Sigmoid colon (tissue), 6 donors: ENCODE measurements at regions not wholly inside any gene's neighbourhood (a gene's known extent, or its start where the extent isn't known, plus 50 kb on each side); places are given as distances from the start of the nearest gene placed in this dataset.

ENCODE experiments used
- DNase-seq: peaks from one replicate; pipeline ENCODE4 v3.0.0-alpha.2; 2019
- H3K27ac ChIP-seq, 4 donors: fragments of 200-600 bp; sonication (generic); one replicate each; pipeline ENCODE4 v1.5.1; 2016 to 2019; ENCODE audit warnings: mild to moderate bottlenecking in 1 of 4
- H3K27me3 ChIP-seq, 3 donors: fragments of 200-600 bp; sonication (generic); one replicate each; pipeline ENCODE4 v1.5.1; 2019; ENCODE audit warnings: mild to moderate bottlenecking in 1 of 3
- H3K36me3 ChIP-seq, 4 donors: fragments of 200-600 bp; sonication (generic); one replicate each; pipeline ENCODE4 v1.5.1; 2016 to 2019
- H3K4me1 ChIP-seq, 4 donors: fragments of 200-600 bp; sonication (generic); one replicate each; pipeline ENCODE4 v1.5.1; 2017 to 2019
- H3K4me3 ChIP-seq, 4 donors: fragments of 200-600 bp; sonication (generic); one replicate each; pipeline ENCODE4 v1.5.1; 2017 to 2019; ENCODE audit warnings: mild to moderate bottlenecking in 2 of 4, moderate library complexity in 1 of 4
- H3K9me3 ChIP-seq, 4 donors: fragments of 200-600 bp in 3 of 4; sonication (generic) in 3 of 4; one replicate each; pipeline versions ENCODE4 v1.5.1 to v1.6.1; 2013 to 2019
- EP300 ChIP-seq, 4 donors: sonication (generic); formaldehyde crosslinking; IDR thresholded peaks; one replicate each; pipeline ENCODE4 v1.6.1; 2017; ENCODE audit warnings: antibody characterized with exemption in 4 of 4
- POLR2A ChIP-seq, 2 donors: fragments of 450-650 bp; IDR thresholded peaks; one replicate each; pipeline ENCODE4 v1.6.1; 2016; ENCODE audit warnings: antibody characterized with exemption in 2 of 2, mild to moderate bottlenecking in 2 of 2, moderate library complexity in 2 of 2
- POLR2AphosphoS5 ChIP-seq, 4 donors: sonication (generic); formaldehyde crosslinking; IDR thresholded peaks; one replicate each; pipeline ENCODE4 v1.6.1; 2017; ENCODE audit warnings: antibody characterized with exemption in 4 of 4
- WGBS, 2 donors: extraction: QIAGEN DNeasy Blood & Tissue Kit; methylation state at CpG; one replicate each; pipeline ENCODE4 v1.1.7; 2013; 5-methylcytosine and 5-hydroxymethylcytosine counted together
- intact Hi-C: fragments of 100-400 bp; cut with DNase I; formaldehyde crosslinking; loops from one replicate; pipeline ENCODE4 v1.15.1; 2023
- TF ChIP-seq, protein P1 (sequence below), 4 experiments: fragments of 450-650 bp in 3 of 4; fragments of 200-600 bp in 1 of 4; IDR thresholded peaks; one replicate each; pipeline ENCODE4 v1.5.1; 2016 to 2019; ENCODE audit warnings: antibody characterized with exemption in 4 of 4, mild to moderate bottlenecking in 3 of 4, moderate library complexity in 2 of 4
- donor health status: healthy with polysubstance abuse.
- donor health status: healthy.

DNA sequence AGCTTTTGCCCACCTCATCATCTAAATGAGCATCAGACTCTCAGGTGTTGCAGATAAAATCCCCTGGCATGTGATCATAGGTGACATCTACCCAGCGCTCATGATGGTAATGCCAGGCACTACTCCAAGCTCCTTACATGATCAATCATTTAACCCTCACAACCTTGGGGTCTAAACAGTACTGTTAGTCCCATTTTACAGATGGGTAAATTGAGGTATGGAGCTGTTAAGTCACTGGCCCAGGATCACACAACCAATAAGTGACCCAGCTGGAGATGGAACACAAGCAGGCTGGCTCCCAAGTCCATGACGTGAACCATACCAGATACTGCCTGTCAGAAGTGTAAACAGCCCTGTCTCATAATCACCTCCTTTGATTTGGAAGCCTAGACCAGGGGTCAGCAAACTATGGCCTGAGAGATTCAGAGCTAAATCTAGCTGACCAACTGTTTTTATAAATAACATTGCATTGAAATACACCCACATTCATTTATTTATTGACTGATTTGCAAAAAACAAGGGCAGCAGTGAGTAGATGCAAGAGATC, 79.2 kb downstream of the UNC5CL start:
- 89 to 97% methylated on average over 2 of the region's 2 CpGs for WGBS, 2 donors
- DNase-seq = no peak
- Histone ChIP-seq H3K27me3 (no peaks in the 10 kb centered on the region), H3K9me3 (no peaks in the 10 kb centered on the region), H3K27ac (no peak overlapping the region), H3K4me1 (peaks cover 0 to 8% (median 4%) of the 10 kb centered on the region in 4 donors), H3K36me3 (no peaks in the 10 kb centered on the region), H3K4me3 (no peak overlapping the region)
- intact Hi-C loops = no loop called here
- TF ChIP-seq, protein P1, sequence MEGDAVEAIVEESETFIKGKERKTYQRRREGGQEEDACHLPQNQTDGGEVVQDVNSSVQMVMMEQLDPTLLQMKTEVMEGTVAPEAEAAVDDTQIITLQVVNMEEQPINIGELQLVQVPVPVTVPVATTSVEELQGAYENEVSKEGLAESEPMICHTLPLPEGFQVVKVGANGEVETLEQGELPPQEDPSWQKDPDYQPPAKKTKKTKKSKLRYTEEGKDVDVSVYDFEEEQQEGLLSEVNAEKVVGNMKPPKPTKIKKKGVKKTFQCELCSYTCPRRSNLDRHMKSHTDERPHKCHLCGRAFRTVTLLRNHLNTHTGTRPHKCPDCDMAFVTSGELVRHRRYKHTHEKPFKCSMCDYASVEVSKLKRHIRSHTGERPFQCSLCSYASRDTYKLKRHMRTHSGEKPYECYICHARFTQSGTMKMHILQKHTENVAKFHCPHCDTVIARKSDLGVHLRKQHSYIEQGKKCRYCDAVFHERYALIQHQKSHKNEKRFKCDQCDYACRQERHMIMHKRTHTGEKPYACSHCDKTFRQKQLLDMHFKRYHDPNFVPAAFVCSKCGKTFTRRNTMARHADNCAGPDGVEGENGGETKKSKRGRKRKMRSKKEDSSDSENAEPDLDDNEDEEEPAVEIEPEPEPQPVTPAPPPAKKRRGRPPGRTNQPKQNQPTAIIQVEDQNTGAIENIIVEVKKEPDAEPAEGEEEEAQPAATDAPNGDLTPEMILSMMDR (IDR thresholded peaks at IDR 0.05) = no peak
- no peak for TF ChIP-seq EP300 (IDR thresholded peaks at IDR 0.05)
- TF ChIP-seq POLR2A (IDR thresholded peaks at IDR 0.05) = no peak
- no peak for TF ChIP-seq POLR2AphosphoS5 (IDR thresholded peaks at IDR 0.05)

DNA sequence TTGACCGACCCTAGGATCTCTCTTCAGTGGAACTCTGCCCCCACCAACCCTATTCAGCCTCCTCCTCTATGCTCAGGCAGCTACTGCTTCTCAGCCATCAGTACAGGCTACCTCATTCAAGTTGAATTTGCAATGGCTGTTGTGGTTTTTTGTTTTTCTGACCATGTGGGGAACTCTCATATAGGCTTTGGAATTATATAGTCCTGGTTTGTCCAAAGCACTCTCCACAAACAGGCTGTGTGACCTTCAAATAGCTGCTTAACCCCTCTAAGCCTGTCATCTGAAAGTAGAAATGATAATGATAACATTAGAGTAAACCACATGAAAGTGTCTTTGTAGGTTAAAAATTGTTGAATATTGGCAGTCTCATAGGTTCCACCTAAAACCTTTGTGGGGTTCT, 80.3 kb downstream of the UNC5CL start:
- no peaks in the 10 kb centered on the region for H3K36me3 ChIP-seq
- WGBS, 2 donors = 84 to 89% methylated on average over 1 of the region's 1 CpG
- no peak for DNase-seq

DNA sequence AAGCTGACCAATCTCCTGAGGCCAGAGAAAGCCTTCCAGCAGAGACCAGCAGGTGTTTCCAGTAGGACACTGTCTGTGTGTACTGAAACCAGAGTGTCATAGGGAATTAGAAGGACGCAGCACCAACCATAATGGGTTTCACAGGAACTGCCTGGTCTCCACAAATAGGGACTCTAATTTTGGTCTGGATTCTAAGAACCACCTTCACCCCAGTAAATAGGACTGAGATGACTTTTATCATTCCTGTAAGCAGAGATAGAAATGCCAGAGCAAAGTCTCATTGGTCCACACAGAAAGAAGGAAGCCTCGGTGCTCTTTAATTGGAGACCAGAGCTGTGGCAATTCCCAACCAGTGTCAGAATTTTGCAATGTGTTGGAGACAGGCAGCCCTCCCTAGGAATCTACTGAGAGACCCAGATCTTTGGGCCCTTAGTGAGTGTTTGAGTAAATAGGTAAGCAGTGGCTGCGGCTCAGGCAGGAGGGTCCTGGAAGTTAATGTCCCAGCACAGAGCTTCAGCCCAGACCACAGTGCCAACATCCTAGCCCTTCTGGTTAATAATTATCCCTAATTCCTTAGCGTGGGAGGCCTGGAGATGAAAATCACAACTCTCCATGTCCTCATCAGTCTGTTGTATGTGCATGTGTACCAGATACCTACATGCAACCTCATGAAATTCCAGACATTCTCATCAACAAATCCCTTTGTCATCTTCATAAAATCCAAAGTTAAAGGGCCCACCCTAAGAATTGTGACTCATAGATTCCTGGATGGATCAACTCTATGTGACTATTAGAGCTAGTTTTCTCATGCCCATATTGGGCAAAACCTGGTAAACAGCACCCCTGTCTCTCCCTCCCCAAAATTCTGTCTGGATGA, 81.2 kb downstream of the UNC5CL start:
- Histone ChIP-seq H3K4me3 (no peak overlapping the region), H3K27ac (no peak overlapping the region), H3K9me3 (no peaks in the 10 kb centered on the region), H3K27me3 (no peaks in the 10 kb centered on the region), H3K4me1 (peaks cover 0 to 8% (median 4%) of the 10 kb centered on the region in 4 donors), H3K36me3 (no peaks in the 10 kb centered on the region)
- WGBS, 2 donors = 52 to 72% methylated on average over 4 of the region's 4 CpGs
- intact Hi-C loops = no loop called here
- TF ChIP-seq POLR2AphosphoS5 (IDR thresholded peaks at IDR 0.05) = no peak
- TF ChIP-seq, protein P1 (IDR thresholded peaks at IDR 0.05) = no peak
- TF ChIP-seq POLR2A (IDR thresholded peaks at IDR 0.05) = no peak
- TF ChIP-seq EP300 (IDR thresholded peaks at IDR 0.05) = no peak
- no peak for DNase-seq

More for the DNA sequence above, 80.3 kb downstream of the UNC5CL start:
- Histone ChIP-seq H3K9me3 (no peaks in the 10 kb centered on the region), H3K4me1 (peaks cover 0 to 8% (median 4%) of the 10 kb centered on the region in 4 donors), H3K27ac (no peak overlapping the region), H3K4me3 (no peak overlapping the region), H3K27me3 (no peaks in the 10 kb centered on the region)
- TF ChIP-seq EP300 (IDR thresholded peaks at IDR 0.05) = no peak
- intact Hi-C loops = no loop called here

DNA sequence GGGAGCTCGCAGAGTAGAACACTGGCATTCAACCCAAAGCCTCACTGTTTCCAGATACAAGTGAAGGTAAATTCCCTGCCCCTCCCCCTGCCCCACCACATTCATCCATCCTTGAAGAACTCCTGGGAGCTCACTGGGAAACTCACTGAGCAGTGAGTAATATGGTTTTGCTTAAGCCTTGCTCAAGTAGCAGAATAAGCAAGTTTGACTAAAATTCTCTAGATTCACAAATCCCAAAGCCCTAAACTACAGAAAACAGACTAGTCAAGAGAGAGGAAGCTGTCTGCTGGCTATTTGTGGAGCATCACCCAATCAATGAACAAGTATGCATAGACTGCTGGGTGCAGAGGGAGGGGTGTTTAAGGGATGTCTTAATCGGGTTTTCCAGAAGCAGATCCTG, 82.1 kb downstream of the UNC5CL start:
- 83 to 84% methylated on average over 2 of the region's 2 CpGs for WGBS, 2 donors
- Histone ChIP-seq H3K4me3 (no peak overlapping the region), H3K27me3 (no peaks in the 10 kb centered on the region), H3K9me3 (no peaks in the 10 kb centered on the region), H3K27ac (no peak overlapping the region), H3K4me1 (peaks cover 0 to 8% (median 4%) of the 10 kb centered on the region in 4 donors), H3K36me3 (no peaks in the 10 kb centered on the region)
- intact Hi-C loops = no loop called here
- no peak for DNase-seq
- TF ChIP-seq EP300 (IDR thresholded peaks at IDR 0.05) (no peak), POLR2A (IDR thresholded peaks at IDR 0.05) (no peak), POLR2AphosphoS5 (IDR thresholded peaks at IDR 0.05) (no peak)
- TF ChIP-seq, protein P1 (IDR thresholded peaks at IDR 0.05) = no peak

DNA sequence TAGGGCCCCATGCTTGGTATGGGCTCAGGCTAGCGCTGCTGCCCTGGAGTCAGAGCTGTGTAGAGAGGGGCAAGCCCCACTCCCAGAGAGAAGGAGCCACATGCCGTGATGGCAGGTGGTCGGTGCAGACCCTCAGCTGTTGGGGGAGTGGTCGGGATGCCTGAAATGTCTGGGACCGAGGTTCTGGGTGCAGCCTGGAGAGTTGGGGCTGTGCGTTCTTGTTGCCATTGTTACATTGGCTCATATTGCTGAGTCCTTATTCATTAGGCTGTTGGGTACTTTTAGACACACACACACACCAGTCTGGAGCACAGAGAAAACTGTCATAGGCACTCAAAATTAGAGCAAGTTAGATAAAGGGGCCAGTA, 83.9 kb downstream of the UNC5CL start:
- intact Hi-C loops = no loop called here
- WGBS, 2 donors = 92 to 94% methylated on average over 6 of the region's 6 CpGs
- H3K4me1 ChIP-seq = peaks cover 0 to 8% (median 4%) of the 10 kb centered on the region in 4 donors

More for the DNA sequence above, 83.9 kb downstream of the UNC5CL start:
- H3K36me3 ChIP-seq = no peaks in the 10 kb centered on the region
- no peaks in the 10 kb centered on the region for H3K27me3 ChIP-seq
- H3K27ac ChIP-seq = no peak overlapping the region
- no peak for TF ChIP-seq POLR2AphosphoS5 (IDR thresholded peaks at IDR 0.05)
- TF ChIP-seq, protein P1 (IDR thresholded peaks at IDR 0.05) = no peak
- TF ChIP-seq EP300 (IDR thresholded peaks at IDR 0.05) = no peak
- no peak for TF ChIP-seq POLR2A (IDR thresholded peaks at IDR 0.05)
- no peaks in the 10 kb centered on the region for H3K9me3 ChIP-seq
- no peak for DNase-seq
- H3K4me3 ChIP-seq = no peak overlapping the region
